Mesendoderm (in vitro differentiated cells): ENCODE measurements at regions not wholly inside any gene's neighbourhood (a gene's known extent, or its start where the extent isn't known, plus 50 kb on each side); places are given as distances from the start of the nearest gene placed in this dataset.

Source experiments
- DNase-seq: peaks from one replicate; pipeline ENCODE4 v3.0.0; 2013
- H2AK5ac ChIP-seq: 2 replicates; pipeline ENCODE4 v1.6.1; 2013; ENCODE audit warnings: low read length, inconsistent platforms
- H2BK120ac ChIP-seq: 2 replicates; pipeline ENCODE4 v1.6.1; 2013; ENCODE audit warnings: low read depth, mild to moderate bottlenecking, low read length, moderate library complexity, mixed read lengths
- H2BK15ac ChIP-seq: replicated peaks from 2 replicates; pipeline ENCODE4 v1.6.1; 2013; ENCODE audit warnings: low read depth, mild to moderate bottlenecking, moderate library complexity
- H2BK5ac ChIP-seq: 2 replicates; pipeline ENCODE4 v1.6.1; 2013; ENCODE audit warnings: low read length, inconsistent platforms
- H3K18ac ChIP-seq: 2 replicates; pipeline ENCODE4 v1.6.1; 2013; ENCODE audit warnings: mild to moderate bottlenecking, low read length, mixed read lengths
- H3K23ac ChIP-seq: one replicate; pipeline ENCODE4 v1.6.1; 2013; ENCODE audit warnings: low read length
- H3K27ac ChIP-seq: 2 replicates; pipeline ENCODE4 v1.5.1; 2013; ENCODE audit warnings: low read depth, mild to moderate bottlenecking, inconsistent platforms, low read length, moderate library complexity
- H3K27me3 ChIP-seq: 2 replicates; pipeline ENCODE4 v1.6.1; 2013; ENCODE audit warnings: low read length, control low read depth, mild to moderate bottlenecking, inconsistent platforms; ENCODE audit not compliant: insufficient read depth, poor library complexity
- H3K36me3 ChIP-seq: 2 replicates; pipeline ENCODE4 v1.6.1; 2013; ENCODE audit warnings: low read length, inconsistent platforms; ENCODE audit not compliant: control insufficient read depth, insufficient read depth
- H3K4ac ChIP-seq: one replicate; pipeline ENCODE4 v1.6.1; 2013; ENCODE audit warnings: low read depth, mild to moderate bottlenecking, low read length, moderate library complexity
- H3K4me1 ChIP-seq: 2 replicates; pipeline ENCODE4 v1.6.1; 2013; ENCODE audit warnings: low read depth, low read length, inconsistent platforms; ENCODE audit not compliant: control insufficient read depth
- H3K4me2 ChIP-seq: 2 replicates; pipeline ENCODE4 v1.6.1; 2013; ENCODE audit warnings: low read length
- H3K4me3 ChIP-seq: 2 replicates; pipeline ENCODE4 v1.5.1; 2013; ENCODE audit warnings: mild to moderate bottlenecking, low read length
- H3K56ac ChIP-seq: one replicate; pipeline ENCODE4 v1.6.1; 2013; ENCODE audit warnings: low read length
- H3K79me1 ChIP-seq: 2 replicates; pipeline ENCODE4 v1.6.1; 2013; ENCODE audit warnings: low read length, inconsistent platforms
- H3K79me2 ChIP-seq: 2 replicates; pipeline ENCODE4 v1.6.1; 2013; ENCODE audit warnings: mild to moderate bottlenecking, low read length; ENCODE audit not compliant: control insufficient read depth, insufficient read depth
- H3K9ac ChIP-seq: 2 replicates; pipeline ENCODE4 v1.6.1; 2013; ENCODE audit warnings: low read length, inconsistent platforms
- H4K5ac ChIP-seq: one replicate; pipeline ENCODE4 v1.6.1; 2013; ENCODE audit warnings: low read length
- H4K8ac ChIP-seq: one replicate; pipeline ENCODE4 v1.6.1; 2013; ENCODE audit warnings: low read depth, mild to moderate bottlenecking, control low read depth, low read length, moderate library complexity
- WGBS: extraction: QIAGEN DNeasy Blood & Tissue Kit; methylation state at CpG from one replicate; pipeline ENCODE4 v1.1.7; 2013; ENCODE audit warnings: low lambda C conversion rate, missing lambda C conversion rate; ENCODE audit not compliant: insufficient coverage; ENCODE audit errors: extremely low coverage; 5-methylcytosine and 5-hydroxymethylcytosine counted together

DNA sequence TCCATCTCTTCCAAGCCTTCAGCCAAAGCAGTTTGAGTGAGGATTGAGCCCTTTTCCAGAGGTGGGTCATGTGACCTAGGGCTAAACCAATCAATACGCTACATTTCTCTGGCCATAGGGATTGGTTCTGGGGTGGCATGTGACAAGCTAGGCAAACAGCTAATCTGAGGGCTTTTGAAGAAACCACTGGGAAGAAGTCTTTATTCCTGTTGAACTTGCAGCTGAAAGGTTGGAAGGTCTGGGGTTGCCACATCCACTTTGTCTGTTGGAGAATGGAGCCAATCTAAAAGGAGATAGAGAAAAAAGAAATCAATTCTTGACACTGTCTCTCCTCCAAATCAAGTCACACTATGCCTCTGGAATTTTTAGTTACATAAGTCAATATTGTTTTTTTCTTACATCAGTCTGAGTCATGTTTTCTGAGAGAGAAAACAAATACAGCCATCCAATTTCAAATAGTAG, 637.8 kb upstream of the WWC1 start:
- WGBS: no CpG with 5 or more reads among the region's 1 CpG
- H3K27ac ChIP-seq: no peak overlapping the region
- no peak for DNase-seq
- no peak overlapping the region for H2BK120ac ChIP-seq
- H3K4me3 ChIP-seq: no peak overlapping the region
- H2AK5ac ChIP-seq: no peak overlapping the region
- H2BK15ac ChIP-seq: no peak overlapping the region
- H3K23ac ChIP-seq: no peak overlapping the region
- H3K56ac ChIP-seq: no peak overlapping the region
- no peaks in the 10 kb centered on the region for H3K79me2 ChIP-seq
- no peak overlapping the region for H3K18ac ChIP-seq
- no peak overlapping the region for H3K4ac ChIP-seq
- no peaks in the 10 kb centered on the region for H3K4me1 ChIP-seq
- H3K36me3 ChIP-seq: no peaks in the 10 kb centered on the region
- no peak overlapping the region for H3K9ac ChIP-seq
- no peak overlapping the region for H3K4me2 ChIP-seq
- H3K79me1 ChIP-seq: no peaks in the 10 kb centered on the region
- H3K27me3 ChIP-seq: no peaks in the 10 kb centered on the region
- H2BK5ac ChIP-seq: no peak overlapping the region
- no peak overlapping the region for H4K8ac ChIP-seq
- H4K5ac ChIP-seq: no peak overlapping the region

DNA sequence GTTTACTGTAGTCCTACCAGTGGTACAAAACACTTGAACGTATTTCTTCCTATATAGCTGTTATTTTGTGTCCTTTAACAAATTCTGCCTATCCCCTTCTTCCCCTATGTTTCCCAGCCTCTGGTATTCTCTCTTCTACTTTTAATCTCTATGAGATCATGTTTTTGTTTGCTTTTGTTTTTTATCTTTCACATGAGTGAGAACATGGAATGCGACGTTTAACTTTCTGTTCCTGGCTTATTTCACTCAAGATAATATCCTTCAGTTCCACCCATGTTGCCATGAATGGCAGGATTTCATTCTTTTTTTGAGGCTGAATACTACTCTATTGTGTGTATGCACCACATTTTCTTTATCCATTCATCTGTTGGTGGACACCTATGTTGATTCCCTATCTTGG, 634.4 kb upstream of the WWC1 start:
- H4K5ac ChIP-seq: no peak overlapping the region
- H3K18ac ChIP-seq: no peak overlapping the region
- WGBS: no CpG with 5 or more reads among the region's 3 CpGs
- no peak overlapping the region for H3K4me2 ChIP-seq
- no peak overlapping the region for H3K27ac ChIP-seq
- no peaks in the 10 kb centered on the region for H3K36me3 ChIP-seq
- H2BK120ac ChIP-seq: no peak overlapping the region
- H3K4me1 ChIP-seq: no peaks in the 10 kb centered on the region
- H4K8ac ChIP-seq: no peak overlapping the region
- no peak for DNase-seq
- no peaks in the 10 kb centered on the region for H3K79me2 ChIP-seq
- no peak overlapping the region for H2AK5ac ChIP-seq
- no peaks in the 10 kb centered on the region for H3K79me1 ChIP-seq
- H3K23ac ChIP-seq: no peak overlapping the region
- no peak overlapping the region for H2BK5ac ChIP-seq
- no peak overlapping the region for H2BK15ac ChIP-seq
- H3K56ac ChIP-seq: no peak overlapping the region
- no peaks in the 10 kb centered on the region for H3K27me3 ChIP-seq
- H3K4ac ChIP-seq: no peak overlapping the region
- H3K4me3 ChIP-seq: no peak overlapping the region
- no peak overlapping the region for H3K9ac ChIP-seq

DNA sequence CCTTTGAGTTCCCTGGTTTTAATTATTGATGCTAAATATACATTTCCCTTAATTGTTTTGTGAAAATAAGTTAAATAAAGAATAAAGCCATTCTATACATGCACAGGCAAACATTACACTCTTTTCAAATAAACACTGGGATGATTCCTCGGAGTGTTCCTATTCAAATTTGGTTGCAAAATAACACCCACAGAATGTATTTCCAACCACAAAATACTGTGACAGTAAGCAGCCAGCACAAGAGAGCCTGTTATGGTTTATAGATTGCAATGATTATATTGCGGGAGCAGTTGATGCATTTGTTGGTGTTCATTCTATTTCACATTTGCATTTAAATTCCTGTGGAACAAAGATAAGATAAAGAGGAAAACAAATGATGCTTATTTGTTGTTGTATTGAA, 632.6 kb upstream of the WWC1 start:
- H2BK15ac ChIP-seq: no peak overlapping the region
- no peaks in the 10 kb centered on the region for H3K79me2 ChIP-seq
- no peak overlapping the region for H4K8ac ChIP-seq
- H3K4me2 ChIP-seq: no peak overlapping the region
- no peak overlapping the region for H3K56ac ChIP-seq
- H3K9ac ChIP-seq: no peak overlapping the region
- H3K27ac ChIP-seq: no peak overlapping the region
- H3K23ac ChIP-seq: no peak overlapping the region
- H4K5ac ChIP-seq: no peak overlapping the region
- no peak overlapping the region for H2BK5ac ChIP-seq
- H3K4me1 ChIP-seq: no peaks in the 10 kb centered on the region
- no peak for DNase-seq
- H3K4ac ChIP-seq: no peak overlapping the region
- H3K79me1 ChIP-seq: no peaks in the 10 kb centered on the region
- no peak overlapping the region for H3K4me3 ChIP-seq
- H3K27me3 ChIP-seq: no peaks in the 10 kb centered on the region
- no peaks in the 10 kb centered on the region for H3K36me3 ChIP-seq
- no peak overlapping the region for H2AK5ac ChIP-seq
- no CpG with 5 or more reads among the region's 2 CpGs for WGBS
- no peak overlapping the region for H2BK120ac ChIP-seq
- no peak overlapping the region for H3K18ac ChIP-seq

DNA sequence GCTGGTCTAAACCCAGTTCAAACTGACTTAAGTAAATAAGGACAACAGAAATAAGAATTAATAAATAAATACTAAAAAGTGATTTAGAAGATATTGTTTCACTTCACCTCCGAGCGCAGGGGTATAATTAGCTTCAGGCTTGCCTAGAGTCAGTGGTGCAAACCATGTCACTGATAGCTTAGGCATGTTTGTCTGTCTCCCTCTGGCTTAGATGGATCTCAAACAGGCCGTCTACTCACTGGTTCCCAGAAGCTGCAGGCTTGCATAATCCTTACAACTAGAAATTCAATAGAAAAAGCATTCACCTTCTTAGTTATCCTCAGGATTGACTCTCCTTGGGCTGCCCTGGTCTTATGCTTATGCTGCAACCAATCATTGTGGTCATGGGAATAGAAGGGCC, 629.8 kb upstream of the WWC1 start:
- H3K4me3 ChIP-seq: no peak overlapping the region

DNA sequence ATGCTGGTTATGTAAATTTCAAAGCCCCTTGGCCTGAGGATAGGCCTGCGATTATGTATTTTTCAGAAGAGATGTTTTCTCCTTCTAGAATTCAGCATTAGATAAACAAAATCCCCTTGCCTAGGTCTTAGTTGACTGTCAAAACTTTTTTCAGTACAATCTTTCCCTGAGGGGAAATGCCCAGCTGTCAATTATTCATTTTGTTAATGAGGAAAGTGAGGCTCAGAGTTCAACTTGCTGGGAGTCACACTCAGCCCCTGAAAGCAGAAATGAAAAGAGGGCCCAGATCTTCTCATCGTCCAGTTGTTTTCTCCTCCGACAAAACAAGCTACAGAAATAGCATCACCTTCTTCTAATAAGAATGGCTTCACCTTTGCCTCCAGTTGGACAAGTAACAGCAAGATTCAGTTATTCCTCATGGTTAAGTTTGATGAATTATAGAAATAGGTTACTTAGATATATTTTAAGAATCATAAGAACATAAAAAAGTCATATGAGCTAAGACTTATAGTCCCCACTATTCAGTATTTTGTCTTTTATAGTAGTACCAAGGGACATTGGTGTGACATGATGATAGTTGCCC, 627.1 kb upstream of the WWC1 start:
- no CpG with 5 or more reads among the region's 3 CpGs for WGBS
- no peak overlapping the region for H2BK120ac ChIP-seq
- no peak overlapping the region for H3K27ac ChIP-seq
- no peaks in the 10 kb centered on the region for H3K36me3 ChIP-seq
- H3K27me3 ChIP-seq: no peaks in the 10 kb centered on the region
- no peaks in the 10 kb centered on the region for H3K79me2 ChIP-seq
- H3K23ac ChIP-seq: no peak overlapping the region
- H3K4me2 ChIP-seq: no peak overlapping the region
- H3K79me1 ChIP-seq: no peaks in the 10 kb centered on the region
- H2AK5ac ChIP-seq: no peak overlapping the region
- H3K56ac ChIP-seq: no peak overlapping the region
- H3K18ac ChIP-seq: no peak overlapping the region
- no peak overlapping the region for H3K9ac ChIP-seq
- H3K4ac ChIP-seq: no peak overlapping the region
- no peak overlapping the region for H2BK5ac ChIP-seq
- no peak overlapping the region for H4K5ac ChIP-seq
- H3K4me1 ChIP-seq: no peaks in the 10 kb centered on the region
- H3K4me3 ChIP-seq: no peak overlapping the region
- H4K8ac ChIP-seq: no peak overlapping the region
- no peak for DNase-seq
- no peak overlapping the region for H2BK15ac ChIP-seq

More for the DNA sequence above, 629.8 kb upstream of the WWC1 start:
- Histone ChIP-seq H3K4ac (no peak overlapping the region), H2AK5ac (no peak overlapping the region), H2BK5ac (no peak overlapping the region), H4K8ac (no peak overlapping the region), H3K18ac (no peak overlapping the region), H3K56ac (no peak overlapping the region), H3K23ac (no peak overlapping the region), H2BK15ac (no peak overlapping the region), H3K79me1 (no peaks in the 10 kb centered on the region), H3K4me2 (no peak overlapping the region), H3K27ac (no peak overlapping the region), H2BK120ac (no peak overlapping the region), H3K4me1 (no peaks in the 10 kb centered on the region), H3K9ac (no peak overlapping the region), H3K79me2 (no peaks in the 10 kb centered on the region), H3K36me3 (no peaks in the 10 kb centered on the region), H4K5ac (no peak overlapping the region), H3K27me3 (no peaks in the 10 kb centered on the region)
- WGBS: no CpG with 5 or more reads among the region's 3 CpGs
- DNase-seq: no peak

DNA sequence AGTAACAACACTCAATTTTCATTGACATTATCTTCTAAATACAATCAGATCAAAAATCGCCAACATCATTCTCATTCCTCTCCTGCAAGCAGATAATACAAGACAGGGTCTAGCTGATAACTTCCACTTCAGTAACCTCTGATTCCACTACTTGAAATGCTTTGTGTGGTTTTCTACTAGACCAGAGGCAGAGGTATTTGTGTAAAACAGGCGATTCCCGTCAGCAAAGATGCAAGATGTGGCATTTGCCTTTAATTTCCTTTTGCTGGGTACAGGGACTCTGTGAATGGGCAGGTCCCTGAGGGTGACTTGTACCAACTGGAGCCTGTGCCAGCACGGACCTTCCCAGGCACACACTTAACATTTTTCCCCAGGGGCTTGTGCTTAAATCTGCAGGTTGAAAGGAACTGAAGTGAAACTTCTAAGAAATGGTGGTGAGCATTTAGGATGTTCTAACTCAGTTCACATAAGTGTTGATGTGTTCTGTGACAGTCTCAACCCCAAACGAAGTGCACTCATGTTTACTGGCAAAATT, 625.5 kb upstream of the WWC1 start:
- H3K36me3 ChIP-seq: no peaks in the 10 kb centered on the region
- 100% methylated on average over 1 of the region's 5 CpGs for WGBS
- no peak overlapping the region for H2AK5ac ChIP-seq
- no peak overlapping the region for H4K5ac ChIP-seq
- no peak for DNase-seq
- H3K4me2 ChIP-seq: no peak overlapping the region
- H4K8ac ChIP-seq: no peak overlapping the region
- H3K18ac ChIP-seq: peak overlapping the region; percentile 96
- no peak overlapping the region for H3K9ac ChIP-seq
- no peaks in the 10 kb centered on the region for H3K79me1 ChIP-seq
- H3K56ac ChIP-seq: no peak overlapping the region
- no peaks in the 10 kb centered on the region for H3K27me3 ChIP-seq
- H2BK5ac ChIP-seq: no peak overlapping the region
- no peak overlapping the region for H3K4me3 ChIP-seq
- H2BK15ac ChIP-seq: no peak overlapping the region
- no peak overlapping the region for H2BK120ac ChIP-seq
- H3K79me2 ChIP-seq: no peaks in the 10 kb centered on the region
- no peak overlapping the region for H3K27ac ChIP-seq
- H3K23ac ChIP-seq: no peak overlapping the region
- H3K4ac ChIP-seq: no peak overlapping the region
- H3K4me1 ChIP-seq: no peaks in the 10 kb centered on the region
